ENCODE measurements at regions not wholly inside any gene's neighbourhood (a gene's known extent, or its start where the extent isn't known, plus 50 kb on each side); places are given as distances from the start of the nearest gene placed in this dataset.

DNA sequence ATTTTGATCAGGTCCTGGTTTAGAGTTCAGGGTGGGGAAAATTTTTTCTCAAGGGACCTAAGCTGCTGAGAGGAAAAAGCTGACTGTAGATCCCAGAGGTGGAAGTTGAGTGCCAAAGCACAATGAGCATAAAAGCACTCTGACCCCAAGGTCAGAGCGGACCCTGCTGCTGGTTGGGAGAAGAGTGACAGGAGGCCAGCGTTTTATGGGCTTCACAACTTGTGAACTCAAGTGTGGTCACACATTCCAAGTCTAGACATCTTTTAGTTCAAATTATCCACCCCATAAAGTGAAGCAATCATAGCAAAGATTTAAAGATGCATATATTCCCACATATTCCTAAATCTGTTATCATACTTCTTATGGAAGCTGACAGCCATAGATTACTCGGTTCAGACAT, 220.3 kb downstream of the CHIC2 start:
- Histone ChIP-seq H3K9ac (no peak overlapping the region), H3K27me3 (ENCODE audit: insufficient read depth) (no peaks in the 10 kb centered on the region), H4K20me1 (ENCODE audit: insufficient read depth) (no peaks in the 10 kb centered on the region), H3K36me3 (replicated peaks in 1 of 2; ENCODE audit: control insufficient read depth in 1 of 2, insufficient read depth in 2 of 2, low read length in 1 of 2) (no peaks in the 10 kb centered on the region), H3K27ac (ENCODE audit: low read depth in 2 of 2, low read length in 1 of 2) (no peak overlapping the region), H3K4me1 (ENCODE audit: control insufficient read depth in 1 of 2, insufficient read depth in 2 of 2, low read depth in 1 of 2, low read length in 1 of 2) (no peaks in the 10 kb centered on the region), H3K4me3 (ENCODE audit: low read depth in 2 of 2, low read length in 1 of 2) (no peak overlapping the region), H2AFZ (ENCODE audit: low read depth) (no peak overlapping the region), H3K79me2 (ENCODE audit: insufficient read depth) (no peaks in the 10 kb centered on the region), H3K9me2 (no peaks in the 10 kb centered on the region), H3K9me3 (no peaks in the 10 kb centered on the region), H3F3A (replicated peaks; ENCODE audit: insufficient read depth) (no peaks in the 10 kb centered on the region), H3K4me2 (no peak overlapping the region)
- ChIA-PET CTCF (no interaction called here), POLR2A (no interaction called here)
- no peak for DNase-seq
- TF ChIP-seq, protein P1, sequence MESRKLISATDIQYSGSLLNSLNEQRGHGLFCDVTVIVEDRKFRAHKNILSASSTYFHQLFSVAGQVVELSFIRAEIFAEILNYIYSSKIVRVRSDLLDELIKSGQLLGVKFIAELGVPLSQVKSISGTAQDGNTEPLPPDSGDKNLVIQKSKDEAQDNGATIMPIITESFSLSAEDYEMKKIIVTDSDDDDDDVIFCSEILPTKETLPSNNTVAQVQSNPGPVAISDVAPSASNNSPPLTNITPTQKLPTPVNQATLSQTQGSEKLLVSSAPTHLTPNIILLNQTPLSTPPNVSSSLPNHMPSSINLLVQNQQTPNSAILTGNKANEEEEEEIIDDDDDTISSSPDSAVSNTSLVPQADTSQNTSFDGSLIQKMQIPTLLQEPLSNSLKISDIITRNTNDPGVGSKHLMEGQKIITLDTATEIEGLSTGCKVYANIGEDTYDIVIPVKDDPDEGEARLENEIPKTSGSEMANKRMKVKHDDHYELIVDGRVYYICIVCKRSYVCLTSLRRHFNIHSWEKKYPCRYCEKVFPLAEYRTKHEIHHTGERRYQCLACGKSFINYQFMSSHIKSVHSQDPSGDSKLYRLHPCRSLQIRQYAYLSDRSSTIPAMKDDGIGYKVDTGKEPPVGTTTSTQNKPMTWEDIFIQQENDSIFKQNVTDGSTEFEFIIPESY (IDR thresholded peaks at IDR 0.05; ENCODE audit: borderline replicate concordance, low read depth): no peak
- TF ChIP-seq NRF1 (IDR thresholded peaks at IDR 0.05; ENCODE audit: low read depth, low read length): no peak
- no peak for TF ChIP-seq FOSL2 (IDR thresholded peaks at IDR 0.05; ENCODE audit: borderline replicate concordance, low read depth)
- TF ChIP-seq JUND (IDR thresholded peaks at IDR 0.05): no peak
- TF ChIP-seq CHD2 (IDR thresholded peaks at IDR 0.05; ENCODE audit: low read length, partially characterized antibody): no peak
- TF ChIP-seq FOXM1 (IDR thresholded peaks at IDR 0.05; ENCODE audit: low read depth): no peak
- 90% methylated on average over 3 of the region's 3 CpGs for WGBS (ENCODE audit: low lambda C conversion rate)

DNA sequence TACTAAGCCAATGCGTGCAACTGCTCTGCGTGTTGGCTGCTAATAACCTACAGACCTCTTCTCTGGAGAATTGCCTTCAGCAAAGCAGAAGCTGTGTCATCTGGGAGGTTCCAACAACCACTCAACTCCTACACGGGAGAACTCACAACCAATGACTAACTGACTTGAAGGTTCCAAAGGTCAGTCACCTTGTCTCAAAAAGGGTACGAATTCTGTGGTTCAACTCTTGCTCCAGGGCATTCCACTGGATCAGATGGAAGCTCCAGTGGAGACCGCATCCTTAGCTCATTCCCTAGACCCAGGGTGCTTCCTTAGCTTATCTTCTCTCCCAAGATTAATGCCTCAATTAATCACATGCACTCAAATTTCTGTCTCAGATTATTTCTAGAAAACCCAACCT, 222.7 kb downstream of the CHIC2 start:
- no peak overlapping the region for H3K9ac ChIP-seq
- H3K4me1 ChIP-seq (ENCODE audit: control insufficient read depth in 1 of 2, insufficient read depth in 2 of 2, low read depth in 1 of 2, low read length in 1 of 2): no peaks in the 10 kb centered on the region
- H3K79me2 ChIP-seq (ENCODE audit: insufficient read depth): no peaks in the 10 kb centered on the region
- H3K27me3 ChIP-seq (ENCODE audit: insufficient read depth): no peaks in the 10 kb centered on the region
- CTCF ChIA-PET: no interaction called here
- H3F3A ChIP-seq (replicated peaks; ENCODE audit: insufficient read depth): no peaks in the 10 kb centered on the region
- no peak for DNase-seq
- 80% methylated on average over 5 of the region's 5 CpGs for WGBS (ENCODE audit: low lambda C conversion rate)
- H3K27ac ChIP-seq (ENCODE audit: low read depth in 2 of 2, low read length in 1 of 2): no peak overlapping the region
- H4K20me1 ChIP-seq (ENCODE audit: insufficient read depth): no peaks in the 10 kb centered on the region
- no peak overlapping the region for H3K4me2 ChIP-seq
- no peaks in the 10 kb centered on the region for H3K9me2 ChIP-seq
- no peak overlapping the region for H3K4me3 ChIP-seq (ENCODE audit: low read depth in 2 of 2, low read length in 1 of 2)
- POLR2A ChIA-PET: no interaction called here
- no peaks in the 10 kb centered on the region for H3K36me3 ChIP-seq (replicated peaks in 1 of 2; ENCODE audit: control insufficient read depth in 1 of 2, insufficient read depth in 2 of 2, low read length in 1 of 2)
- no peaks in the 10 kb centered on the region for H3K9me3 ChIP-seq
- H2AFZ ChIP-seq (ENCODE audit: low read depth): no peak overlapping the region
- TF ChIP-seq REST (IDR thresholded peaks at IDR 0.05; ENCODE audit: low read depth, low read length) (no peak), RAD21 (IDR thresholded peaks at IDR 0.05; ENCODE audit: low read length) (no peak), TCF12 (IDR thresholded peaks at IDR 0.05) (no peak), RCOR1 (IDR thresholded peaks at IDR 0.05; ENCODE audit: low read length) (no peak), EZH2phosphoT487 (IDR thresholded peaks at IDR 0.05; ENCODE audit: borderline replicate concordance, low read depth) (no peak), MEF2A (IDR thresholded peaks at IDR 0.05; ENCODE audit: borderline replicate concordance, low read depth) (no peak), YY1 (IDR thresholded peaks at IDR 0.05; ENCODE audit: low read depth) (no peak), TEAD4 (IDR thresholded peaks at IDR 0.05; ENCODE audit: borderline replicate concordance, insufficient read depth) (no peak), FOXM1 (IDR thresholded peaks at IDR 0.05; ENCODE audit: low read depth) (no peak), USF1 (IDR thresholded peaks at IDR 0.05; ENCODE audit: borderline replicate concordance, low read depth) (no peak), GATA2 (CRISPR knock-in tag; IDR thresholded peaks at IDR 0.05) (no peak), POLR2AphosphoS5 (IDR thresholded peaks at IDR 0.05; ENCODE audit: low read depth, low read length) (no peak), NRF1 (IDR thresholded peaks at IDR 0.05; ENCODE audit: low read depth, low read length) (no peak), MXI1 (IDR thresholded peaks at IDR 0.05; ENCODE audit: low read depth, low read length) (no peak)
- TF ChIP-seq, protein P2, sequence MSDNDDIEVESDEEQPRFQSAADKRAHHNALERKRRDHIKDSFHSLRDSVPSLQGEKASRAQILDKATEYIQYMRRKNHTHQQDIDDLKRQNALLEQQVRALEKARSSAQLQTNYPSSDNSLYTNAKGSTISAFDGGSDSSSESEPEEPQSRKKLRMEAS (IDR thresholded peaks at IDR 0.05; ENCODE audit: low read depth): no peak
- TF ChIP-seq, protein P1 (IDR thresholded peaks at IDR 0.05; ENCODE audit: borderline replicate concordance, low read depth): no peak
